ENCODE measurements at regions not wholly inside any gene's neighbourhood (a gene's known extent, or its start where the extent isn't known, plus 50 kb on each side); places are given as distances from the start of the nearest gene placed in this dataset.
"Not testable (repeated sequence)": the region's sequence is repeated elsewhere in the genome, so short reads cannot be mapped to it uniquely, and the experiment has no call there.

- ATAC-seq (no peak), DNase-seq (no peak)
- Mint-ChIP-seq H3K4me1 (peaks cover 2% of the 10 kb centered on the region), H3K36me3 (no peaks in the 10 kb centered on the region), H3K9me3 (ENCODE audit: low read depth) (no peaks in the 10 kb centered on the region), H3K27me3 (peaks cover 7% of the 10 kb centered on the region), H3K27ac (no peak overlapping the region), H3K4me3 (no peak overlapping the region)
- CTCF ChIA-PET = no interaction called here
Observed at GRCh38 chr1:244140420-244140819, 89.3 kb downstream of the ZBTB18 start.

- Mint-ChIP-seq H3K27me3 (peaks cover 4% of the 10 kb centered on the region), H3K4me3 (no peak overlapping the region), H3K27ac (no peak overlapping the region), H3K9me3 (ENCODE audit: low read depth) (no peaks in the 10 kb centered on the region), H3K36me3 (no peaks in the 10 kb centered on the region), H3K4me1 (no peaks in the 10 kb centered on the region)
- CTCF ChIA-PET = no interaction called here
- ATAC-seq (no peak), DNase-seq (no peak)
Observed at GRCh38 chr1:244144053-244144452, 93.0 kb downstream of the ZBTB18 start.

GRCh38 chr1:244150071-244150470, 99.0 kb downstream of the ZBTB18 start:
- Mint-ChIP-seq H3K9me3 (ENCODE audit: low read depth) (no peaks in the 10 kb centered on the region), H3K27ac (no peak overlapping the region), H3K36me3 (no peaks in the 10 kb centered on the region), H3K4me1 (no peaks in the 10 kb centered on the region), H3K4me3 (no peak overlapping the region), H3K27me3 (peaks cover 9% of the 10 kb centered on the region)
- ATAC-seq (no peak), DNase-seq (no peak)
- CTCF ChIA-PET = interaction anchor here (1.4 kb wide), 1 partner anchor 11 kb away, joined by 3 read pairs; no protein-coding TSS in a partner anchor

- Mint-ChIP-seq H3K9me3 (ENCODE audit: low read depth) (no peaks in the 10 kb centered on the region), H3K4me1 (no peaks in the 10 kb centered on the region), H3K27me3 (peaks cover 9% of the 10 kb centered on the region), H3K27ac (no peak overlapping the region), H3K36me3 (no peaks in the 10 kb centered on the region), H3K4me3 (no peak overlapping the region)
- CTCF ChIA-PET = interaction anchor here (1.4 kb wide), 1 partner anchor 11 kb away, joined by 3 read pairs; no protein-coding TSS in a partner anchor
- DNase-seq (no peak), ATAC-seq (no peak)
Observed at GRCh38 chr1:244150665-244151064, 99.6 kb downstream of the ZBTB18 start.

GRCh38 chr1:244151537-244151936, 100.5 kb downstream of the ZBTB18 start:
- CTCF ChIA-PET = interaction anchor here (1.4 kb wide), 1 partner anchor 10 kb away, joined by 3 read pairs; no protein-coding TSS in a partner anchor
- ATAC-seq = no peak

GRCh38 chr1:244154508-244154871, 103.4 kb downstream of the ZBTB18 start:
- CTCF ChIA-PET = no interaction called here
- Mint-ChIP-seq H3K4me1 (no peaks in the 10 kb centered on the region), H3K27me3 (peaks cover 6% of the 10 kb centered on the region), H3K36me3 (no peaks in the 10 kb centered on the region), H3K4me3 (no peak overlapping the region), H3K27ac (no peak overlapping the region), H3K9me3 (ENCODE audit: low read depth) (no peaks in the 10 kb centered on the region)
- ATAC-seq = no peak
- no peak for DNase-seq

More at GRCh38 chr1:244151537-244151936, 100.5 kb downstream of the ZBTB18 start:
- Mint-ChIP-seq H3K27me3 (peaks cover 9% of the 10 kb centered on the region), H3K27ac (no peak overlapping the region), H3K4me1 (no peaks in the 10 kb centered on the region), H3K4me3 (no peak overlapping the region), H3K36me3 (no peaks in the 10 kb centered on the region), H3K9me3 (ENCODE audit: low read depth) (no peaks in the 10 kb centered on the region)
- no peak for DNase-seq

GRCh38 chr1:244154872-244155531, 103.9 kb downstream of the ZBTB18 start:
- Mint-ChIP-seq H3K4me3 (no peak overlapping the region), H3K9me3 (ENCODE audit: low read depth) (no peaks in the 10 kb centered on the region), H3K4me1 (no peaks in the 10 kb centered on the region), H3K36me3 (no peaks in the 10 kb centered on the region), H3K27ac (no peak overlapping the region), H3K27me3 (peaks cover 6% of the 10 kb centered on the region)
- ATAC-seq (no peak), DNase-seq (no peak)
- CTCF ChIA-PET = no interaction called here

- CTCF ChIA-PET = no interaction called here
- no peaks in the 10 kb centered on the region for H3K4me1 Mint-ChIP-seq
- DNase-seq = no peak
- no peak for ATAC-seq
- H3K4me3 Mint-ChIP-seq = no peak overlapping the region
- H3K27me3 Mint-ChIP-seq = peaks cover 6% of the 10 kb centered on the region
- no peak overlapping the region for H3K27ac Mint-ChIP-seq
- no peaks in the 10 kb centered on the region for H3K9me3 Mint-ChIP-seq (ENCODE audit: low read depth)
- H3K36me3 Mint-ChIP-seq = no peaks in the 10 kb centered on the region
Observed at GRCh38 chr1:244155661-244156060, 104.6 kb downstream of the ZBTB18 start.

- H3K9me3 Mint-ChIP-seq (ENCODE audit: low read depth); DNase-seq; H3K36me3 Mint-ChIP-seq; CTCF ChIA-PET; H3K4me1 Mint-ChIP-seq; H3K27ac Mint-ChIP-seq; ATAC-seq; H3K4me3 Mint-ChIP-seq; H3K27me3 Mint-ChIP-seq: not testable (repeated sequence)
Observed at GRCh38 chr1:244156617-244157016, 105.5 kb downstream of the ZBTB18 start.

GRCh38 chr1:244157731-244158438, 106.8 kb downstream of the ZBTB18 start:
- CTCF ChIA-PET = no interaction called here
- Mint-ChIP-seq H3K4me3 (no peak overlapping the region), H3K4me1 (no peaks in the 10 kb centered on the region), H3K27ac (no peak overlapping the region), H3K27me3 (peaks cover 5% of the 10 kb centered on the region), H3K9me3 (ENCODE audit: low read depth) (no peaks in the 10 kb centered on the region), H3K36me3 (no peaks in the 10 kb centered on the region)
- DNase-seq (no peak), ATAC-seq (no peak)

- H3K4me3 Mint-ChIP-seq = no peak overlapping the region
- CTCF ChIA-PET = no interaction called here
- no peak overlapping the region for H3K27ac Mint-ChIP-seq
- DNase-seq (no peak), ATAC-seq (no peak)
- H3K36me3 Mint-ChIP-seq = no peaks in the 10 kb centered on the region
- H3K4me1 Mint-ChIP-seq = no peaks in the 10 kb centered on the region
- H3K27me3 Mint-ChIP-seq = no peaks in the 10 kb centered on the region
- H3K9me3 Mint-ChIP-seq (ENCODE audit: low read depth) = no peaks in the 10 kb centered on the region
Observed at GRCh38 chr1:244159646-244160045, 108.6 kb downstream of the ZBTB18 start.

GRCh38 chr1:244160455-244161235, 109.6 kb downstream of the ZBTB18 start:
- H3K27me3 Mint-ChIP-seq = no peaks in the 10 kb centered on the region
- no peak overlapping the region for H3K27ac Mint-ChIP-seq
- CTCF ChIA-PET = interaction anchor here (1.1 kb wide), 1 partner anchor 10 kb away, joined by 3 read pairs; no protein-coding TSS in a partner anchor
- no peak overlapping the region for H3K4me3 Mint-ChIP-seq
- ATAC-seq (no peak), DNase-seq (no peak)
- H3K36me3 Mint-ChIP-seq = no peaks in the 10 kb centered on the region
- H3K4me1 Mint-ChIP-seq = no peaks in the 10 kb centered on the region
- H3K9me3 Mint-ChIP-seq (ENCODE audit: low read depth) = no peaks in the 10 kb centered on the region

GRCh38 chr1:244161236-244161510, 110.1 kb downstream of the ZBTB18 start:
- Mint-ChIP-seq H3K36me3 (no peaks in the 10 kb centered on the region), H3K9me3 (ENCODE audit: low read depth) (no peaks in the 10 kb centered on the region), H3K27ac (no peak overlapping the region), H3K4me3 (no peak overlapping the region), H3K27me3 (no peaks in the 10 kb centered on the region), H3K4me1 (no peaks in the 10 kb centered on the region)
- CTCF ChIA-PET = interaction anchor here (1.1 kb wide), 1 partner anchor 11 kb away, joined by 3 read pairs; no protein-coding TSS in a partner anchor
- ATAC-seq = no peak
- no peak for DNase-seq

All from activated CD8-positive, alpha-beta memory T cell treated with anti-CD3 and anti-CD28 coated beads, Interleukin-2, amount 10 ng/mL, durations not matched to agents 7 days and 5 days (primary cell).